ENCODE measurements at regions not wholly inside any gene's neighbourhood (a gene's known extent, or its start where the extent isn't known, plus 50 kb on each side); places are given as distances from the start of the nearest gene placed in this dataset.

- TF ChIP-seq, protein P1, sequence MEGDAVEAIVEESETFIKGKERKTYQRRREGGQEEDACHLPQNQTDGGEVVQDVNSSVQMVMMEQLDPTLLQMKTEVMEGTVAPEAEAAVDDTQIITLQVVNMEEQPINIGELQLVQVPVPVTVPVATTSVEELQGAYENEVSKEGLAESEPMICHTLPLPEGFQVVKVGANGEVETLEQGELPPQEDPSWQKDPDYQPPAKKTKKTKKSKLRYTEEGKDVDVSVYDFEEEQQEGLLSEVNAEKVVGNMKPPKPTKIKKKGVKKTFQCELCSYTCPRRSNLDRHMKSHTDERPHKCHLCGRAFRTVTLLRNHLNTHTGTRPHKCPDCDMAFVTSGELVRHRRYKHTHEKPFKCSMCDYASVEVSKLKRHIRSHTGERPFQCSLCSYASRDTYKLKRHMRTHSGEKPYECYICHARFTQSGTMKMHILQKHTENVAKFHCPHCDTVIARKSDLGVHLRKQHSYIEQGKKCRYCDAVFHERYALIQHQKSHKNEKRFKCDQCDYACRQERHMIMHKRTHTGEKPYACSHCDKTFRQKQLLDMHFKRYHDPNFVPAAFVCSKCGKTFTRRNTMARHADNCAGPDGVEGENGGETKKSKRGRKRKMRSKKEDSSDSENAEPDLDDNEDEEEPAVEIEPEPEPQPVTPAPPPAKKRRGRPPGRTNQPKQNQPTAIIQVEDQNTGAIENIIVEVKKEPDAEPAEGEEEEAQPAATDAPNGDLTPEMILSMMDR (IDR thresholded peaks at IDR 0.05; ENCODE audit: insufficient read depth, low read depth, low read length): no peak
- no peak overlapping the region for H3K4me3 ChIP-seq (ENCODE audit: low read depth, low read length)
- no peak for DNase-seq (ENCODE audit: low read depth)
Measured at GRCh38 chr2:42861321-42861720, 68.9 kb upstream of the HAAO start.

GRCh38 chr2:42860319-42861094 is 68.1 kb upstream of the HAAO start:
- no peak for DNase-seq (ENCODE audit: low read depth)
- TF ChIP-seq, protein P1 (IDR thresholded peaks at IDR 0.05; ENCODE audit: insufficient read depth, low read depth, low read length): no peak
- H3K4me3 ChIP-seq (ENCODE audit: low read depth, low read length): no peak overlapping the region

GRCh38 chr2:42859791-42860190 is 67.4 kb upstream of the HAAO start:
- no peak overlapping the region for H3K4me3 ChIP-seq (ENCODE audit: low read depth, low read length)
- TF ChIP-seq, protein P1 (IDR thresholded peaks at IDR 0.05; ENCODE audit: insufficient read depth, low read depth, low read length): no peak
- DNase-seq (ENCODE audit: low read depth): no peak

DNA sequence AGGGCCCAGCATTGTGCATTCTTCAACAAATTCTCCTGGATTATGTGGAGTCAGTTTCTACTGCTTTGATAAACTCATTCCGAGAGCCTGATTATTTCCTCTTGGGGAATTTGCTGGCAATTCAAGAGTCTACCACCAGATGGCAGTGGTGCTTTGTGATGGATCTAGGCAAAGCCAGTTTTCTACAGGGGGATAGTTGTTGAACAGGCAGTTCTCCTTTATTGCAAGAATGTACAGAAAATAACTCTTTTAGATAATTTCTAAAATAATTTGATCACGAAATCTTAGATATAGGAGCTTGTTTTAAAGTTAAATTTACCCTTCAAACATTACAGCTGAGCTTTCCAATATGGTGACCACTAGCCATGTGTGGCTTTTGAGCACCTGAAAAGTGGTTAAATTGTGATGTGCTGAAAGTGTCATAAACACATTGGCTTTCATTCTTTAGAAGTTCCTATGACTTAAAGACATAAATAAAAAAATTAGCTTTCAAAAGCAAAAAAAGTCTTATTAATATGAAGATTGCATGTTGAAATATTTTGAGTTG is 66.7 kb upstream of the HAAO start:
- no peak overlapping the region for H3K4me3 ChIP-seq (ENCODE audit: low read depth, low read length)
- DNase-seq (ENCODE audit: low read depth): peak; percentile 82
- TF ChIP-seq, protein P1 (IDR thresholded peaks at IDR 0.05; ENCODE audit: insufficient read depth, low read depth, low read length): peak; percentile 92

GRCh38 chr2:42858140-42859005 is 66.0 kb upstream of the HAAO start:
- no peak overlapping the region for H3K4me3 ChIP-seq (ENCODE audit: low read depth, low read length)
- TF ChIP-seq, protein P1 (IDR thresholded peaks at IDR 0.05; ENCODE audit: insufficient read depth, low read depth, low read length): no peak
- no peak for DNase-seq (ENCODE audit: low read depth)

DNA sequence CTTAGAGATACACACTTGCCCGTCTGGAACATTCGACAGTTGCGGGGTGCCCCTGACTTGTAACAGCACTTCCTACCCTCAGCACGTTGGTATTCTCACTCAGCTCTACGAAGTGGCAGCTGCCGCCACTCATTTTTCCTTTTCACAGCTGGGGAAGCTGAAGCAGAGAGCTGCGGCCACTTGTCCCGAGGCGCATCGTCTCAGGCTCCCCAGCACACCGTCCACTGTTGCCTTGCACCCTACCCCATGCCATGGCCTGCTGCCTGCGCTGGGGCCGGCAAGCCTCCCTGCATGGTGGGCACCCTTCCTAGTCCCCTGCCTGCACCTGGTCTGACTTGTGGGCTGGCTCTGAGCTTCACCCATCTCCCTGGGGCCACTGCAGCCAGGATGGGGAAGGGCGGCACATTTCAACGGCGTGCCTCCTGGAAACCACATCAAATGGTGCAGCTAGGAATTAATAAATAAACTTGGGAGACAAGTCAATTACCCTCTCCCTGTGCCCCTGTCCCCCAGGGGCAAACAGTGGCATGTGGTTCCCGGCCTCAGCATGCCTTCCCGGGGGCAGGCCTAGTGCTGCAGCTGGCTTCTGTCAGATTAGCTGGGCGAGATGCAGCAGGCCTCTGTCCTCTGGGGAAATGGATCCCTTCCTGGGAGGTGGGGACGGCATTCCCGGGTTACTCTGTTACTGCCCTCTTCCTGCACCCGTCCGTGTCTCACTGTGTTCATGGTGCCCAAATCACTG is 64.7 kb upstream of the HAAO start:
- H3K4me3 ChIP-seq (ENCODE audit: low read depth, low read length): no peak overlapping the region
- DNase-seq (ENCODE audit: low read depth): no peak
- TF ChIP-seq, protein P1 (IDR thresholded peaks at IDR 0.05; ENCODE audit: insufficient read depth, low read depth, low read length): no peak

All from fibroblast of villous mesenchyme (primary cell).